ENCODE measurements at regions not wholly inside any gene's neighbourhood (a gene's known extent, or its start where the extent isn't known, plus 50 kb on each side); places are given as distances from the start of the nearest gene placed in this dataset.
"Not testable (repeated sequence)": the region's sequence is repeated elsewhere in the genome, so short reads cannot be mapped to it uniquely, and the experiment has no call there.

DNA sequence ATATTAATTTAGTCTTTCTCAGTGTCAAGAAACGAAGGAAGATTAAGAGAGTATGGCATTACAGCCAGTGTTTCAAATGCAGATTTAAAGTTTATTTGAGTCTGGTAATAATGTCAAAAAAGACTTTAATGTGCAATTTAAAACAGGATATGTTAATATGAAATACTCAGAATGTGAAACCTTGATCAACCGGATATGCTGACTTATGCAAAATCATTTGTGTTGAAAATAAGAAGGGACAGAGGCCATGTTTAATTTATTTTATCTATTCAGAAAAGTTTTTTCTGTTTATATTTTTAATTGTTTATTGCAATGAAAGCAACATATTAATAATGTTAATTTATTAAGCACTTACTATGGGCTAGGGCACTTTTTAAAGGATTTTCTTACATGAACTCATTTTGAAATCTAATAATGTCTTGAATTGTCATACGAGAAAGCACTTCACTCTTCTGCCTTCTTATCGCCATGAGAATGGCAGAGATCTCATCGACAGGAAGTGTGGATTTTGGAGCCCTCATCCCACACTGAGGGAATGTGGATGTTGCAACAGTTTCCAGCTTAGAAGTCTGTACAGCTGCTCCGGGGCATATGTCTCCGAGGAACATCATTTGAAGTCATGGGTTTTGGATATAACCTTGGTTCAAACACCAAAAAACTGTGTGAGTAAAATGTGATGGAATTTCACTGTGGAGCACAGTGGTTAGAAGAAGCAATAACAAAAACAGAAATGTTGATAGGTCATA, 1410.4 kb downstream of the EPHA7 start:
- no peak for DNase-seq

- no peak for DNase-seq
Observed at GRCh38 chr6:92000112-92000511, 1413.2 kb upstream of the MAP3K7 start.

GRCh38 chr6:91994787-91995186, 1407.9 kb upstream of the MAP3K7 start:
- DNase-seq: no peak

DNA sequence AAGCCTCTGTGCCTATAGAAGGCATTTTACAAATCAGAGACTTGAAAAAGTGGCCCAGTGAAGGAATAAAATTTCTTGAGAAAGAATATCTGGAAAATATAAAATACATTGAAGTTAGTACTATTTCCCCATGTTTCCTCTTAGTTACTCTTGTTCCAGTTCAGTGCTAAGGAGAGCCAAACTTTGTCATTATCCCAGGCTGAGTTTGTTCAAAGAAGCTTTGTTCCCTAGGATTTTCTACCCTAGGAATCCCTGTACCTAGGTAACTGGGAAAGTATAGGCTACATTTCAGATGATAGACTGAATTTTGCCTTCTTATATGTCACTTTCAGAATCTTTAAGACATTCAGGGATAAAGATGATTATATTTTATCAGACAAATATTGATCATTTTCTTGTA, 1395.7 kb upstream of the MAP3K7 start:
- no peak for DNase-seq

DNA sequence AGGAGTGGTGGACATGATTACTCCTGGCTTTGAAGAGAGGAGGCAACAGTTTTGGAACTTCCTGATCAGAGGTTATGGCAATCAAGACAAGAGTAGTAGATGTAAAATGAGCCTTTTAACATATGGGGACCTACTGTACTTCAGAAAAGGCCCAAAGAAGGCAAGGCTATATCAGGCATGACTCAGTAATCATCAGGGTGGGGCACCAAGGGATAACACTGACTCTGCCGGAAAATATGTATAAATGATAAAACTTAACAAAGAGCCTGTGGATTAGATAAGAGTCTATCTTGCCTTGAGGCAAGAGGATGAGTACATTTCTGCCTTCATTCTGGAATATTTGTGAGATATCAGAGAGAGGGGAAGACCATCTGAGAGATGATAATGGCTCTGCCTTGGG, 1389.9 kb upstream of the MAP3K7 start:
- no peak for DNase-seq

GRCh38 chr6:91970700-91971099, 1383.8 kb upstream of the MAP3K7 start:
- no peak for DNase-seq

DNA sequence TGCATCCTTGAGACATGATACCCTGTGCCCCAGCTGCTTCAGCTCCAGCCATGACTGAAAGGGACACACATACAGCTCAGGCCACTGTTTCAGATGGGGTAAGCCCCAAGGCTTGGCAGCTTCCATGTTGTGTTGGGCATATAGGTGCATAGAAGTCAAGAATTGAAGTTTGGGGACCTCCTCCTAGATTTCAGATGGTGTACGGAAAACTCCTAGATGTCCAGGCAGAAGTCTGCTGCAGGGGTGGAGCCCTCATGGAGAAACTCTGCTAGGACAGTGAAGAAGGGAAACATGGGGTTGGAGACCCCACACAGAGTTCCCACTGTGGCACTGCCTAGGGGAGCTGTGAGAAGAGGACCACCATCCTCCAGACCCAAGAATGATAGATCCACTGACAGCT, 1379.0 kb upstream of the MAP3K7 start:
- DNase-seq: no peak

DNA sequence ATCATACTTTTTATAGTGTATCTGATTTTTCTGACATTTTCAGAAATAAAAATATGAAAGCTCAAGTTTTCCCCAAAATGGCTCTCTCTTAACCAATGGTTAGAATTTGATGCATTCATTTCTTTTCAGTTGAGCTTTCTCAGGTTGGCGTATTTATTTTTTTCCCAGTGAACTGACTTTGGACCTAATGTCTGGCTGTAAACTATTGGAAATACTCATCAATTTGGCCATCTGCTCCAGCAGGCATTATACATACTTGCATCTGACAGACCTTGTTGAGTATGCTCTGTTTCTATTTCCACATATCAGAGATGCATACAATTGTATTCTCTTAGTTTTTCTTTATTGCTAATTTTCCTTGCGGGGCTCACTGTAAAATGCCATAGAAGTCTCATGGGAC, 1374.8 kb upstream of the MAP3K7 start:
- no peak for DNase-seq

GRCh38 chr6:91961236-91961635, 1374.4 kb upstream of the MAP3K7 start:
- DNase-seq: no peak

- no peak for DNase-seq
Observed at GRCh38 chr6:91941838-91942237, 1355.0 kb upstream of the MAP3K7 start.

GRCh38 chr6:91940801-91941200, 1353.9 kb upstream of the MAP3K7 start:
- no peak for DNase-seq

DNA sequence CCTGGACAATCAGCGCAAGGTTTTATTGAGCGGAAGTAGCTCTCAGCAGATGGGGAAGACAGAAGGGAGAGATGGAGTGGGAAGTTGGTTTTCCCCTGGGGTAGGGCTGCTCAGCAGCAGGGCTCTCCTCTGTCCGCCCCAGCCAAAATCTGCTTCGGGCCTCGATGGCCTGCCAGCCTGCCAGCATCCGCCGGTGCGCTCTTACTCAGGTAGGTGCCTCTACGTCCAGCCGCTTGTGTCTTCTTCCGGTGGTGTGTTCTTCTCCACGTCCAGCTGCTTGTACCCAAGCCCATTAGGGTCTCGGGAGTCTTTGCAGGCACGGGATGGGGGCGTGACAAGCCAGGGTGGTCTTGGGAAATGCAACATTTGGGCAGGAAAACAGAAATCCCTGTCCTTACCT, 1340.0 kb upstream of the MAP3K7 start:
- DNase-seq: no peak

- DNase-seq: no peak
Observed at GRCh38 chr6:91926361-91926760, 1339.5 kb upstream of the MAP3K7 start.

- DNase-seq: no peak
Observed at GRCh38 chr6:91911945-91912344, 1325.1 kb upstream of the MAP3K7 start.

- no peak for DNase-seq
Observed at GRCh38 chr6:91904586-91905164, 1317.8 kb upstream of the MAP3K7 start.

GRCh38 chr6:91895599-91896285, 1308.9 kb upstream of the MAP3K7 start:
- DNase-seq: no peak

- no peak for DNase-seq
Observed at GRCh38 chr6:91886183-91886795, 1299.4 kb upstream of the MAP3K7 start.

- not testable (repeated sequence) for DNase-seq
Observed at GRCh38 chr6:91881791-91882190, 1294.9 kb upstream of the MAP3K7 start.

DNA sequence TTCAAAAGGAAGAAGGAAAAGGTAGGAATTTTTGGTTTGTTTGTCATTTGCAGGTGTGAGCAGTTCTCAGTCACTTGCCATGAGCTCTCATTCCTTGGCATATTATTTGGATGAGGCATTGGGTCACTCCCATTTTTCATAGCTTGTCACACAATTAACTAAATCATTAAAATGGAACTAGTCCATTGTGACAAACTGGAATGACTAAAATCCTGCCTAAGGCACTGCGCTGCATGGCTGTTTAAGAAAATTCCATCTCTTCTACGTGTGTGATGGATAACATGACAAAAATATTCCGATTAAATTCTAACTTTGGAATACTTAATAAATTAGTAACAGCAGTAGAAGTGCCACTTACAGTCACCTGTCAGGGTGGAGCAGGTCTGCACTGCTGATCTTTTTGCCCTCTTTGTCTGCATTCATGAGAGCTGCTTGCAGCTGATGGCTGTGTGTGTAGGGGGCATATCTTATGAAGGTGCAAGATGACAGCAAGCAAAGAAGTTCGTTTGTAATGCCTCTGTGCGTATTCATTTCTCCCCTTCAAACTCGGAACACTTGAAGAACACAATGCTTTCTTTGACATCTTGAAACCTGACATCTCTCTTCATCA, 1292.6 kb upstream of the MAP3K7 start:
- DNase-seq: no peak

DNA sequence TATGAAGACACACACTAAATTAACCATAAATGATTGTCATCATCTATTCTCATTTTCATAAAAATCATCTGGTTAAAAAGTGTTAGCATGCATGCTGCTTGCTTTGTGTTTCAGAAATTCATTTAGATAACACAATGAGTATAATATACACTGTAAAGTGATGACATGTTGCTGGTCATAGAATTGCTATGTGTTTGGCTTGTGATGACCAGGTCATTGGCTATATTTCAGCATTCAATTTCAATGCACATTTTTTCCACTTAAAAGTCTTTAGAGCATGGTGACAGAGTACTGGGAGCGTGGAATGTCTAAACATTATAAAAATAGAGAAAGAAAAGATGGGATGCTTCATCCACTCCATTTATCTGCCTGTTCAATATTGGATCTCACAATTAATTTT, 1291.1 kb upstream of the MAP3K7 start:
- DNase-seq: no peak

DNA sequence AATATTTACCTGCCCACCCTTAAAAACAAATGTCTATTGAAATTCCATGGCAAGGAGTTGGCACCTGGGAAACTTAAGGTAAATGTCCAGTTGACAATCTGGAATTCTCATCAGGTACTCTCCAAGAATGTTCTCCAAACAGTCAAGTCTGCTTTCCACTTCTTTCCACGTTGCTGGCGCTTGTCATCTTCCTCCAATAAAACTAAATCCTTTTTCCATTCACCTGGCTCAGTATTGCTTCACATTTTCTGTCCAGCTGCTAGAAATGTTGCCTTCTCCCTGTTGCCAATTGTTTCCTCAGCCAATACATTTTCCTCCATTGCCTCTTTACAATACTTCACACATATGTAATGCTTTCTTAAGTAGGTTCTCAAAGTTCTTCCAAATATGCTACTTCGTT, 1288.1 kb upstream of the MAP3K7 start:
- DNase-seq: no peak

DNA sequence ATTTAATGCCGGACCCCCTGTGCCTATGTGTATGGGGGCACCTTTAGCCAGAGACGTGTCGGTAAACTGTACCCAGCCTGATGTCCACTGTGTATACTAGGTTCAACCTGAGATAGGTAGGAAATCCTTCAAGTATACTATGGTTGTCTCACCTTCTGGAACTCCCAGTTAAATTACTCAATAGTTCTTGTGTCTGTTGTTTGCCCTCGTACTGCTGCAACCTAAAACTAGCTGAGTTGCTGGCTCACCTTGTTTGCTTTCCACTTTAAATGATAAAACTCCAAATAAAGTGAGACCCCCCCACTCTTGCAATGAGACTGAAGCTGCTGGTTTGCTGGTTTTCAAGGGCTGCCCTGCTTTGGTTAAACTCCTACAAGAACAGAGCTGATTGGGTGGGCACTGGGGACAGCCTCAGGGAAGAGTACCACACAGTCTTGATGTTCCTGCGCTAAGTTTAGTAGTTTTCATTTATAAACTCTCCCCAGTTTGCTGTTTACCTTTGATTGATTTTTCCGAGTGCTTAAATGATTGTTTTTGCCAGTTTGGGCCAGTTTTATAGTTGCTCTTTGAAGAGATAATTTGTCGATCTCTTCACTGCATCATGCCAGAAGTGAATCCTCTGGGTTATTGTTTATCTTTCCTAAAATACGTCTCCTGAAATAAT, 1281.8 kb upstream of the MAP3K7 start:
- DNase-seq: no peak

DNA sequence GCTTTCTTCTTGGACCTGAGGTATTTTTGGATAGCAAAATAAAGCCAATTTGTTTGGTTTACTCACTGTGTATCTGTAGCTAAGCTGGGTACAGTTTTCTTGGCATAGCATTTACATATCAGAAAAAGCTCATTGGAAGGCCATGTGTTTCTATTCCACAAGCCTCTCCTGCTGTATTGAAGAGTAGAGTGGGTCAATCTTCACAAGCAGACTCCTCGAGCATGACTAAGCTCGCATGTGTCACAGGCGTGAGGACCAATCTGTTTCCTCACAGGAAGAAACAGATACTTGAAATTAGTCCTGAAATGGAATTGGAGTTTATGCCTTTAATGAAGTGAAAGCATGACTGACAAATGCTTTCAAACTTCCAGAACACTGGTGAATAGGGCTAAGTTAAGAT, 1279.0 kb upstream of the MAP3K7 start:
- no peak for DNase-seq
